Nephron (organoid): ENCODE measurements at regions not wholly inside any gene's neighbourhood (a gene's known extent, or its start where the extent isn't known, plus 50 kb on each side); places are given as distances from the start of the nearest gene placed in this dataset.

Experiments used
- H3K27ac Mint-ChIP-seq, 3 experiments: 2 replicates each; pipeline ENCODE4 v1.8.0; 2020; ENCODE audit warnings: mixed read lengths in 3 of 3, mild to moderate bottlenecking in 2 of 3, moderate library complexity in 1 of 3
- H3K27me3 Mint-ChIP-seq: 2 replicates; pipeline ENCODE4 v1.8.0; 2021; ENCODE audit warnings: low read depth, mild to moderate bottlenecking, moderate library complexity, mixed read lengths
- H3K36me3 Mint-ChIP-seq: 2 replicates; pipeline ENCODE4 v1.8.0; 2020; ENCODE audit warnings: low read depth, mixed read lengths
- H3K4me1 Mint-ChIP-seq: 2 replicates; pipeline ENCODE4 v1.8.0; 2020; ENCODE audit warnings: mixed read lengths
- H3K4me3 Mint-ChIP-seq, 3 experiments: 2 replicates each; pipeline ENCODE4 v1.8.0; 2020; ENCODE audit warnings: mild to moderate bottlenecking in 3 of 3, mixed read lengths in 3 of 3, moderate library complexity in 2 of 3
- H3K9me3 Mint-ChIP-seq: 2 replicates; pipeline ENCODE4 v1.8.0; 2020; ENCODE audit warnings: mixed read lengths
- CTCF ChIP-seq, 3 experiments: fragments of 200-600 bp; sonication (generic); IDR thresholded peaks; one replicate each; pipeline ENCODE4 v1.5.0; 2021; ENCODE audit warnings: antibody characterized with exemption in 3 of 3; ENCODE audit not compliant: unreplicated experiment in 3 of 3

GRCh38 chr11:13841393-13841792, 121.1 kb upstream of the SPON1 start:
- TF ChIP-seq CTCF (IDR thresholded peaks at IDR 0.05; ENCODE audit: unreplicated experiment in 3 of 3): no peak
- Mint-ChIP-seq H3K4me1 (peaks cover 20% of the 10 kb centered on the region), H3K27me3 (peaks cover 10% of the 10 kb centered on the region), H3K36me3 (no peaks in the 10 kb centered on the region), H3K27ac (no peak overlapping the region), H3K4me3 (no peak overlapping the region), H3K9me3 (peaks cover 3% of the 10 kb centered on the region)

- no peaks in the 10 kb centered on the region for H3K36me3 Mint-ChIP-seq
- H3K27me3 Mint-ChIP-seq: no peaks in the 10 kb centered on the region
- H3K4me1 Mint-ChIP-seq: peaks cover 31% of the 10 kb centered on the region
- H3K27ac Mint-ChIP-seq: no peak overlapping the region
- H3K9me3 Mint-ChIP-seq: peaks cover 3% of the 10 kb centered on the region
- H3K4me3 Mint-ChIP-seq: no peak overlapping the region
- TF ChIP-seq CTCF (IDR thresholded peaks at IDR 0.05; ENCODE audit: unreplicated experiment in 3 of 3): no peak
These were observed 114.5 kb upstream of the SPON1 start for GRCh38 chr11:13848031-13848430.

GRCh38 chr11:13850231-13851005, 112.1 kb upstream of the SPON1 start:
- H3K4me1 Mint-ChIP-seq: peaks cover 31% of the 10 kb centered on the region
- no peaks in the 10 kb centered on the region for H3K36me3 Mint-ChIP-seq
- H3K27ac Mint-ChIP-seq: peak overlapping the region in 2 of 3 experiments; percentile 9 to 40
- no peak for TF ChIP-seq CTCF (IDR thresholded peaks at IDR 0.05; ENCODE audit: unreplicated experiment in 3 of 3)
- H3K27me3 Mint-ChIP-seq: peaks cover 3% of the 10 kb centered on the region
- H3K4me3 Mint-ChIP-seq: no peak overlapping the region
- H3K9me3 Mint-ChIP-seq: peaks cover under 1% of the 10 kb centered on the region

- H3K4me3 Mint-ChIP-seq: no peak overlapping the region
- H3K36me3 Mint-ChIP-seq: no peaks in the 10 kb centered on the region
- H3K4me1 Mint-ChIP-seq: peaks cover 31% of the 10 kb centered on the region
- no peaks in the 10 kb centered on the region for H3K9me3 Mint-ChIP-seq
- no peak for TF ChIP-seq CTCF (IDR thresholded peaks at IDR 0.05; ENCODE audit: unreplicated experiment in 3 of 3)
- H3K27ac Mint-ChIP-seq: no peak overlapping the region
- H3K27me3 Mint-ChIP-seq: peaks cover 6% of the 10 kb centered on the region
These were observed 110.8 kb upstream of the SPON1 start for GRCh38 chr11:13851691-13852090.

GRCh38 chr11:13852481-13852880, 110.0 kb upstream of the SPON1 start:
- H3K36me3 Mint-ChIP-seq: no peaks in the 10 kb centered on the region
- H3K27me3 Mint-ChIP-seq: peaks cover 6% of the 10 kb centered on the region
- H3K4me1 Mint-ChIP-seq: peaks cover 31% of the 10 kb centered on the region
- no peak overlapping the region for H3K4me3 Mint-ChIP-seq
- H3K9me3 Mint-ChIP-seq: no peaks in the 10 kb centered on the region
- TF ChIP-seq CTCF (IDR thresholded peaks at IDR 0.05; ENCODE audit: unreplicated experiment in 3 of 3): no peak
- H3K27ac Mint-ChIP-seq: no peak overlapping the region

- Mint-ChIP-seq H3K4me3 (no peak overlapping the region), H3K27me3 (peaks cover 19% of the 10 kb centered on the region), H3K4me1 (no peaks in the 10 kb centered on the region), H3K9me3 (peaks cover 3% of the 10 kb centered on the region), H3K27ac (no peak overlapping the region), H3K36me3 (no peaks in the 10 kb centered on the region)
- TF ChIP-seq CTCF (IDR thresholded peaks at IDR 0.05; ENCODE audit: unreplicated experiment in 3 of 3): no peak
These were observed 104.7 kb upstream of the SPON1 start for GRCh38 chr11:13857828-13858227.
